PFSK-1 (cell line): ENCODE measurements at regions not wholly inside any gene's neighbourhood (a gene's known extent, or its start where the extent isn't known, plus 50 kb on each side); places are given as distances from the start of the nearest gene placed in this dataset.

ENCODE experiments used
- FOXP2 ChIP-seq: optimal IDR thresholded peaks from 2 replicates; pipeline ENCODE3; 2011; ENCODE audit warnings: borderline replicate concordance, control low read depth, inconsistent platforms; ENCODE audit not compliant: insufficient read depth; ENCODE audit errors: extremely low read length, extremely low read depth
- POLR2AphosphoS5 ChIP-seq: IDR thresholded peaks from 2 replicates; pipeline ENCODE4 v1.6.1; 2012; ENCODE audit warnings: low read depth, mild to moderate bottlenecking, control low read depth, low read length, moderate library complexity
- SIN3A ChIP-seq: IDR thresholded peaks from 2 replicates; pipeline ENCODE4 v1.6.1; 2012; ENCODE audit warnings: mild to moderate bottlenecking, low read length, moderate library complexity, borderline replicate concordance; ENCODE audit not compliant: insufficient read depth
- TAF1 ChIP-seq: IDR thresholded peaks from 2 replicates; pipeline ENCODE4 v1.6.1; 2012; ENCODE audit warnings: low read length, control low read depth, borderline replicate concordance; ENCODE audit not compliant: insufficient read depth
- TF ChIP-seq, protein P1 (sequence below), 2 experiments: IDR thresholded peaks; 2 replicates each; pipeline versions ENCODE4 v1.6.1 to v1.8.0; 2011 to 2012; ENCODE audit warnings: low read depth in 2 of 2, low read length in 2 of 2, control low read depth in 1 of 2, inconsistent platforms in 1 of 2, mild to moderate bottlenecking in 1 of 2, moderate library complexity in 1 of 2; ENCODE audit not compliant: insufficient read depth in 1 of 2

DNA sequence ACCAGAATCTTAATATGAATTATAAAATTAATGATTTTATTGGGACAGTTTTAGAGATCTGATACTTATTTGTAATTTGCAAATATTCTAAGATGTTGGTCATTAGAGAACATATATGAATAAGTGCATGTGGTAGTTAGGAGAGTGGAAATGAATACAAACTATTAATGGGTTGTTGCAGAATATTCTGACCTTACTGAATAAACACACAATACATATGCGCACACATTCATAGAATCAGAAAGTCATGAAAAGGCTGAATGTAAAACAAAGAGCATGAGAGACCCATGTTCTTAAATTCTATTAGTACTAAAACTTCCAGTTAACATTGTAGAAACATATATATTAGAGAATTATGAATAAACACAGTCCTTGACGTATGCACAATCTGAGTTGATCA is 301.7 kb upstream of the TRAM1L1 start:
- TF ChIP-seq, protein P1, sequence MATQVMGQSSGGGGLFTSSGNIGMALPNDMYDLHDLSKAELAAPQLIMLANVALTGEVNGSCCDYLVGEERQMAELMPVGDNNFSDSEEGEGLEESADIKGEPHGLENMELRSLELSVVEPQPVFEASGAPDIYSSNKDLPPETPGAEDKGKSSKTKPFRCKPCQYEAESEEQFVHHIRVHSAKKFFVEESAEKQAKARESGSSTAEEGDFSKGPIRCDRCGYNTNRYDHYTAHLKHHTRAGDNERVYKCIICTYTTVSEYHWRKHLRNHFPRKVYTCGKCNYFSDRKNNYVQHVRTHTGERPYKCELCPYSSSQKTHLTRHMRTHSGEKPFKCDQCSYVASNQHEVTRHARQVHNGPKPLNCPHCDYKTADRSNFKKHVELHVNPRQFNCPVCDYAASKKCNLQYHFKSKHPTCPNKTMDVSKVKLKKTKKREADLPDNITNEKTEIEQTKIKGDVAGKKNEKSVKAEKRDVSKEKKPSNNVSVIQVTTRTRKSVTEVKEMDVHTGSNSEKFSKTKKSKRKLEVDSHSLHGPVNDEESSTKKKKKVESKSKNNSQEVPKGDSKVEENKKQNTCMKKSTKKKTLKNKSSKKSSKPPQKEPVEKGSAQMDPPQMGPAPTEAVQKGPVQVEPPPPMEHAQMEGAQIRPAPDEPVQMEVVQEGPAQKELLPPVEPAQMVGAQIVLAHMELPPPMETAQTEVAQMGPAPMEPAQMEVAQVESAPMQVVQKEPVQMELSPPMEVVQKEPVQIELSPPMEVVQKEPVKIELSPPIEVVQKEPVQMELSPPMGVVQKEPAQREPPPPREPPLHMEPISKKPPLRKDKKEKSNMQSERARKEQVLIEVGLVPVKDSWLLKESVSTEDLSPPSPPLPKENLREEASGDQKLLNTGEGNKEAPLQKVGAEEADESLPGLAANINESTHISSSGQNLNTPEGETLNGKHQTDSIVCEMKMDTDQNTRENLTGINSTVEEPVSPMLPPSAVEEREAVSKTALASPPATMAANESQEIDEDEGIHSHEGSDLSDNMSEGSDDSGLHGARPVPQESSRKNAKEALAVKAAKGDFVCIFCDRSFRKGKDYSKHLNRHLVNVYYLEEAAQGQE (IDR thresholded peaks at IDR 0.05; ENCODE audit: insufficient read depth in 1 of 2, low read depth in 2 of 2, low read length in 2 of 2): no peak
- TF ChIP-seq TAF1 (no peak), POLR2AphosphoS5 (no peak), SIN3A (no peak), FOXP2 (no peak)

DNA sequence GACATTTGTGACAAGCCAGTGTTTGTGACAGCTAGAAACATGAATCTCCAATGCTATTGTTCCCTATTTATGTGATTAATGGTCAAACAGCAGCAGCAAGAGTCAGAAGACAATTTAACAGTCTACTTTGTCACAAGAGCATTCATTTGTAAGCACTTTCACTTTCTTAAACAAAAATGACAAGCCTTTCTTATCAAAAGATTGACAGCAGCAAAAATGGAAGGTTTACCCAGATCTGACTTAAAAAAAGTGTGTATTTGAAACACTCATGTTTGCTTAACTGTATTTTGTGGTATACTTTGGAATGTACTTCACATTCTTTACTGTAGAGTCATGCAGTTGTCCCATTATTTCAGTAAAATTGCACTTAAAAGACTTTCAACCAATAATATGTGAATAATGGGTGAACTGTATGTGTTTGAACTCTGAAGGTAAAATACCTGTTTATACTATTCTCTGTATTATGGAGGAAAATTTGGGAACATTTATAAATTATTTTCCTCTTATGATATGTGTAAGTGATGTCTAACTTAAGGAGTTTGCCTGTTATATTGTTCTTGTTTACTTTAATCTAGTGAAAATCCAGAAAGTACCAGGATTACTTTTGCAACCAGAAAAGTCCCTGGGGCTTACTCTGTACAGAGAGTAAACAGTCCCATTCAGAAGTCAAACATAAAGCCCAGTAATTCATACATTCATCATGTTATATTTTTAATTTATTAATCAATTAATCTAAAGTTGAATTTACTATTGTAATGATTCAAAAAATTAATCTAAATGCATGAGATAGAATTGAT is 314.9 kb upstream of the TRAM1L1 start:
- no peak for TF ChIP-seq TAF1
- no peak for TF ChIP-seq SIN3A
- no peak for TF ChIP-seq FOXP2

DNA sequence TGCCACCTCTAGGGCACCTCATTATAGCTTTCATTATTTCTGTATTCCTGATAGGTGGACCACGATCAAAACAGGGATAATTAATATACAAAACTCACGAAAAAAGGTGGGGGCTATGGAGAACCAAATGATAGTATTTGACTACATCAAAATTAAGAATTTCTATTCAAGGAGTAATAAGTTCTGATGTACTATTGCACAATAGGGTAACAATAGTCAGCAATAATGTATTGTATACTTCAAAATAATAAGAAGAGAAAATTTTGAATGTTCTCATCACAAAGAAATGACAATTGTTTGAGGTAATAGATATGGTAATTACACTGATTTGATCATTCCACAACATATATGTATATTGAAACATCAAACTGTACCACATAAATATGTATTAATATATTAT is 327.3 kb upstream of the TRAM1L1 start:
- TF ChIP-seq POLR2AphosphoS5 (no peak), SIN3A (no peak), FOXP2 (no peak), TAF1 (no peak)
- TF ChIP-seq, protein P1 (IDR thresholded peaks at IDR 0.05; ENCODE audit: insufficient read depth in 1 of 2, low read depth in 2 of 2, low read length in 2 of 2): no peak

DNA sequence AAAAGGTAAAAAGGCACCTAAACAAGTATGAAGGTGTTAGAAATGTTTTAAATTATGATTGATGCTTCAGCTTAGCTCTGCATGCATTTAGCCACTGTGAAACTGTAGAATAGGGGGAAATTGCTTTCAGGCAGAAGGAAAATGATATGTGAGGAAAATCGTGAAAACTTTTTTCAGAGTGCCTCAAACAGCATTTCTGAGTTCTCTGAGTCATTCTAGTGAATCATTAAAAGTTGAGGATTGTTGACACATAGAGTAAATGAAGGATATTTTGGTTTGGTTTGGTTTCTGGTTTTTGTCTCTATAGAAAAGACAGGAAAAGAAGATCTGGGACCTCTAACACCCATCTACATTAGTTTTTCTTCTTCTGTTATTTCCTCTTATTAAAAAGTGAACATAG is 332.5 kb upstream of the TRAM1L1 start:
- TF ChIP-seq POLR2AphosphoS5 (no peak), SIN3A (no peak), FOXP2 (no peak), TAF1 (no peak)
- TF ChIP-seq, protein P1 (IDR thresholded peaks at IDR 0.05; ENCODE audit: insufficient read depth in 1 of 2, low read depth in 2 of 2, low read length in 2 of 2): no peak

DNA sequence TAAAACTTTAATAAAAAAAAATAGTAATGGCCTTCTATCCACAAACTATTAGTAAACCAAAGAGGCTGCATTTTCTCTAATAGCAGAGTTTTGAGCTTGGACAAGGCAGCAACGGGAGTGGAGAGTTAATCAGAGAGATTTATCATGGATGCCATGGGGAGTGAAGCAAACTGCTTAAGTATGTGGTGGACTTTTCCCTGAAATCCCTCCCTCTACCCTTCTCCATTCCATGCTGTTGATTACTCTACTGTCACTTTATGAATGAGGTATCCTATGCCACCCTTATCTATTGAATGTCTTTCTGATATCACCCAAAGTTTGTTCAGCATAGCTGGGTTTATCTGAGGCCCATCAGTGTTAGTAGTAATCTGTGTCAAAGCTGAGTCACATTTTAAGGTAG is 335.6 kb upstream of the TRAM1L1 start:
- TF ChIP-seq SIN3A (no peak), FOXP2 (no peak), POLR2AphosphoS5 (no peak), TAF1 (no peak)
- TF ChIP-seq, protein P1 (IDR thresholded peaks at IDR 0.05; ENCODE audit: insufficient read depth in 1 of 2, low read depth in 2 of 2, low read length in 2 of 2): no peak
